ENCODE measurements at regions not wholly inside any gene's neighbourhood (a gene's known extent, or its start where the extent isn't known, plus 50 kb on each side); places are given as distances from the start of the nearest gene placed in this dataset.

- no peak overlapping the region for H2AFZ ChIP-seq (ENCODE audit: low read depth, low read length, severe bottlenecking)
- no peak for TF ChIP-seq EZH2phosphoT487 (conservative IDR thresholded peaks at IDR 0.05; ENCODE audit: low read length)
- TF ChIP-seq, protein P1, sequence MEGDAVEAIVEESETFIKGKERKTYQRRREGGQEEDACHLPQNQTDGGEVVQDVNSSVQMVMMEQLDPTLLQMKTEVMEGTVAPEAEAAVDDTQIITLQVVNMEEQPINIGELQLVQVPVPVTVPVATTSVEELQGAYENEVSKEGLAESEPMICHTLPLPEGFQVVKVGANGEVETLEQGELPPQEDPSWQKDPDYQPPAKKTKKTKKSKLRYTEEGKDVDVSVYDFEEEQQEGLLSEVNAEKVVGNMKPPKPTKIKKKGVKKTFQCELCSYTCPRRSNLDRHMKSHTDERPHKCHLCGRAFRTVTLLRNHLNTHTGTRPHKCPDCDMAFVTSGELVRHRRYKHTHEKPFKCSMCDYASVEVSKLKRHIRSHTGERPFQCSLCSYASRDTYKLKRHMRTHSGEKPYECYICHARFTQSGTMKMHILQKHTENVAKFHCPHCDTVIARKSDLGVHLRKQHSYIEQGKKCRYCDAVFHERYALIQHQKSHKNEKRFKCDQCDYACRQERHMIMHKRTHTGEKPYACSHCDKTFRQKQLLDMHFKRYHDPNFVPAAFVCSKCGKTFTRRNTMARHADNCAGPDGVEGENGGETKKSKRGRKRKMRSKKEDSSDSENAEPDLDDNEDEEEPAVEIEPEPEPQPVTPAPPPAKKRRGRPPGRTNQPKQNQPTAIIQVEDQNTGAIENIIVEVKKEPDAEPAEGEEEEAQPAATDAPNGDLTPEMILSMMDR (IDR thresholded peaks at IDR 0.05; ENCODE audit: insufficient read depth, low read length, poor library complexity, severe bottlenecking): no peak
- no peaks in the 10 kb centered on the region for H3K36me3 ChIP-seq (ENCODE audit: low read length)
- H3K9ac ChIP-seq (ENCODE audit: low read length): no peak overlapping the region
- H3K9me3 ChIP-seq (ENCODE audit: insufficient read depth, low read length): no peaks in the 10 kb centered on the region; the same call in 1 of the 2 replicates
- no peaks in the 10 kb centered on the region for H3K27me3 ChIP-seq (ENCODE audit: low read length)
- no peaks in the 10 kb centered on the region for H3K79me2 ChIP-seq (ENCODE audit: insufficient read depth, low read length)
- H3K4me2 ChIP-seq (ENCODE audit: low read depth, low read length, poor library complexity, severe bottlenecking): no peak overlapping the region
- H3F3A ChIP-seq (ENCODE audit: insufficient read depth): no peaks in the 10 kb centered on the region
- no peak overlapping the region for H3K4me3 ChIP-seq (ENCODE audit: insufficient read depth, low read length, poor library complexity, severe bottlenecking)
- no peak overlapping the region for H3K27ac ChIP-seq (ENCODE audit: low read depth, low read length)
- no peaks in the 10 kb centered on the region for H3K9me2 ChIP-seq (replicated peaks; ENCODE audit: insufficient read depth, low read length)
- H4K20me1 ChIP-seq (ENCODE audit: low read depth, low read length): no peaks in the 10 kb centered on the region
Observed at GRCh38 chr20:60455272-60455671, 497.0 kb downstream of the CDH26 start.

- no peak for TF ChIP-seq EZH2phosphoT487 (conservative IDR thresholded peaks at IDR 0.05; ENCODE audit: low read length)
- TF ChIP-seq, protein P1 (IDR thresholded peaks at IDR 0.05; ENCODE audit: insufficient read depth, low read length, poor library complexity, severe bottlenecking): no peak
- H3K27me3 ChIP-seq (ENCODE audit: low read length): no peaks in the 10 kb centered on the region
- no peaks in the 10 kb centered on the region for H3K9me2 ChIP-seq (replicated peaks; ENCODE audit: insufficient read depth, low read length)
- H3K9me3 ChIP-seq (ENCODE audit: insufficient read depth, low read length): no peaks in the 10 kb centered on the region; the same call in 1 of the 2 replicates
- no peaks in the 10 kb centered on the region for H3K36me3 ChIP-seq (ENCODE audit: low read length)
- H3F3A ChIP-seq (ENCODE audit: insufficient read depth): no peaks in the 10 kb centered on the region
- no peak overlapping the region for H3K27ac ChIP-seq (ENCODE audit: low read depth, low read length)
- no peaks in the 10 kb centered on the region for H3K79me2 ChIP-seq (ENCODE audit: insufficient read depth, low read length)
- no peak overlapping the region for H3K4me2 ChIP-seq (ENCODE audit: low read depth, low read length, poor library complexity, severe bottlenecking)
- no peak overlapping the region for H3K9ac ChIP-seq (ENCODE audit: low read length)
- no peak overlapping the region for H2AFZ ChIP-seq (ENCODE audit: low read depth, low read length, severe bottlenecking)
- no peak overlapping the region for H3K4me3 ChIP-seq (ENCODE audit: insufficient read depth, low read length, poor library complexity, severe bottlenecking)
- no peaks in the 10 kb centered on the region for H4K20me1 ChIP-seq (ENCODE audit: low read depth, low read length)
Observed at GRCh38 chr20:60459212-60459611, 501.0 kb downstream of the CDH26 start.

GRCh38 chr20:60461993-60462392 lies 503.8 kb downstream of the CDH26 start:
- Histone ChIP-seq H3K9ac (ENCODE audit: low read length) (no peak overlapping the region), H2AFZ (ENCODE audit: low read depth, low read length, severe bottlenecking) (no peak overlapping the region), H3F3A (ENCODE audit: insufficient read depth) (no peaks in the 10 kb centered on the region), H3K27me3 (ENCODE audit: low read length) (no peaks in the 10 kb centered on the region), H3K79me2 (ENCODE audit: insufficient read depth, low read length) (no peaks in the 10 kb centered on the region), H3K4me2 (ENCODE audit: low read depth, low read length, poor library complexity, severe bottlenecking) (no peak overlapping the region), H3K9me2 (replicated peaks; ENCODE audit: insufficient read depth, low read length) (no peaks in the 10 kb centered on the region), H3K4me3 (ENCODE audit: insufficient read depth, low read length, poor library complexity, severe bottlenecking) (no peak overlapping the region), H3K9me3 (ENCODE audit: insufficient read depth, low read length) (no peaks in the 10 kb centered on the region; the same call in 1 of the 2 replicates), H3K27ac (ENCODE audit: low read depth, low read length) (no peak overlapping the region), H4K20me1 (ENCODE audit: low read depth, low read length) (no peaks in the 10 kb centered on the region), H3K36me3 (ENCODE audit: low read length) (no peaks in the 10 kb centered on the region)
- TF ChIP-seq, protein P1 (IDR thresholded peaks at IDR 0.05; ENCODE audit: insufficient read depth, low read length, poor library complexity, severe bottlenecking): no peak
- no peak for TF ChIP-seq EZH2phosphoT487 (conservative IDR thresholded peaks at IDR 0.05; ENCODE audit: low read length)
